GM10266 (cell line): ENCODE measurements at regions not wholly inside any gene's neighbourhood (a gene's known extent, or its start where the extent isn't known, plus 50 kb on each side); places are given as distances from the start of the nearest gene placed in this dataset.

Experiments used
- DNase-seq: peaks from one replicate; pipeline ENCODE4 v3.0.0; 2012; ENCODE audit errors: extremely low spot score
- TF ChIP-seq, protein P1 (sequence below): IDR thresholded peaks from 2 replicates; pipeline ENCODE4 v1.5.1; 2012; ENCODE audit warnings: mild to moderate bottlenecking, low read depth; ENCODE audit not compliant: control insufficient read depth, insufficient read depth; ENCODE audit errors: missing control alignments

GRCh38 chr13:88125055-88125454 is 453.9 kb downstream of the SLITRK5 start:
- DNase-seq, result no peak
- TF ChIP-seq, protein P1, sequence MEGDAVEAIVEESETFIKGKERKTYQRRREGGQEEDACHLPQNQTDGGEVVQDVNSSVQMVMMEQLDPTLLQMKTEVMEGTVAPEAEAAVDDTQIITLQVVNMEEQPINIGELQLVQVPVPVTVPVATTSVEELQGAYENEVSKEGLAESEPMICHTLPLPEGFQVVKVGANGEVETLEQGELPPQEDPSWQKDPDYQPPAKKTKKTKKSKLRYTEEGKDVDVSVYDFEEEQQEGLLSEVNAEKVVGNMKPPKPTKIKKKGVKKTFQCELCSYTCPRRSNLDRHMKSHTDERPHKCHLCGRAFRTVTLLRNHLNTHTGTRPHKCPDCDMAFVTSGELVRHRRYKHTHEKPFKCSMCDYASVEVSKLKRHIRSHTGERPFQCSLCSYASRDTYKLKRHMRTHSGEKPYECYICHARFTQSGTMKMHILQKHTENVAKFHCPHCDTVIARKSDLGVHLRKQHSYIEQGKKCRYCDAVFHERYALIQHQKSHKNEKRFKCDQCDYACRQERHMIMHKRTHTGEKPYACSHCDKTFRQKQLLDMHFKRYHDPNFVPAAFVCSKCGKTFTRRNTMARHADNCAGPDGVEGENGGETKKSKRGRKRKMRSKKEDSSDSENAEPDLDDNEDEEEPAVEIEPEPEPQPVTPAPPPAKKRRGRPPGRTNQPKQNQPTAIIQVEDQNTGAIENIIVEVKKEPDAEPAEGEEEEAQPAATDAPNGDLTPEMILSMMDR, result no peak

DNA sequence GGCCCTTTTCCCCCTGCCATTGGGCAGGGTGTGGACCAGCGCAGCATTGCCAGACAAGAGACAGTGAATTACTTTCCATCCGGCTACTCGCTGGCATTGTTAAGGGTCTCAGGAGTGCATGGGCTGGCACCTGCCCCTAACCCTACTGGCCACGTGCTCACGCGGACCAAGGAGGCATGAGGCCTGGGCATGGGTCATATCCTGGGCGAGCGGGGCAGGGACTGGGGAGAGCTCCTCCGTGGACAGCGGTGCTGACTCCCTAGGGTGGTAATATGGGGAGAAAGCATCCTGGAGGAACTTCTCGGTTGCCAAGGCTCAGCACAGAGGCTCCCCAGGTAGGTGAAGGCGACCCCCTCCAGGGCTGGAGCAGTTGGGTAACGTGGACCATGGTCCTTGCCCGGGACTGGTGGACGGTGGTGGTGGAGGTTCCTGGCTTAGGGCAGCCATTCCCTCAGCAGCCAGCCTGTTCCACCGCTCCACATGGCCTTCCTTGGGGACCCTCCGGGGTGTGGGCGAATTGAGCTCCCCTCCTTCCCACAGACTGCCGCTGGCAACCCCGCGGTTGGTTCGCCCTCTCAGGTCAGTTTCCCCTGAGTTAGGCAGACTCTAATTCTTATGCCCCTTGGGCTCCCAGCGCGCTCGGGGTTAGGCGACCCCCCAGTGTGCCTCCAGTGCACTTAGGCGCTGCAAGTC is 465.1 kb downstream of the SLITRK5 start:
- TF ChIP-seq, protein P1, result no peak
- DNase-seq, result no peak

DNA sequence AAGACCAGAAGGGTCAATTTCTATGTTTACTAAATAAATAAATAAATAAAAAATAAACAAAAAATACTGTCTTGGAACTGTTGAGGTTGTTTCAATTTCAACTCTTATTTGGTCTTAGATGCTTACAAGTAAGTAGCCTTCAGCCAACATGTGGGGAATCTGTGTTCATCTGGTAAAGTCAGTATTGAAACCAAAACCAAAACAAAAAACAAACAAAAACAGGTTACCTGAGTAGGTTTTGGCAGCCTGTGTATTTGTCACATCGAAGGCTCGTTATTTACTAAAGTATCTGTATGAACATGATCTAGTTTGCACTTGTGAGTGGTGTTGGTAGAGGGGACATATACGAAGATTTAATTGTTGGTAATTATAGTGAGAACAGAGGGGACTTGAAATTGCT is 471.5 kb downstream of the SLITRK5 start:
- TF ChIP-seq, protein P1, result no peak
- DNase-seq, result no peak

- TF ChIP-seq, protein P1, result no peak
- DNase-seq, result no peak
Observed at GRCh38 chr13:88144580-88144979, 473.4 kb downstream of the SLITRK5 start.

DNA sequence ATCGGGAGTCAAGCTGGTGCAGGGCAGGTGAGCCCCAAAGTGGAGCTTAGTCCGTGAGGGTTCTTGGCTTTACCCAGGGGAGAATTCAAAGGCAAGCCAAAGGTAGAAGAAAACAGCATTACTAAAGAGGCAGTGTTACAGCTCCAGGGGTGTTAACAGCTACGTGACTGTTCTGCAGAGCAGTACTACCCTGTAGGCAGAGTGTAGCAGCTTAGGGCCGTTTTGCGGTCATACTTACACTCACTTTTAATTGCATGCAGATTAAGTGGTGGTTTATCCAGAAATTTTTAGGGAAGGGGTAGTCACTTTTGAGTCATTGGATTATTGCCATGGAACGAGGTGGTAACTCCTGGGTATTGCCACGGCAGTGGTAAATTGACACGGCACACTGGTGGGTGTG is 482.2 kb downstream of the SLITRK5 start:
- no peak for DNase-seq
- TF ChIP-seq, protein P1, result no peak

DNA sequence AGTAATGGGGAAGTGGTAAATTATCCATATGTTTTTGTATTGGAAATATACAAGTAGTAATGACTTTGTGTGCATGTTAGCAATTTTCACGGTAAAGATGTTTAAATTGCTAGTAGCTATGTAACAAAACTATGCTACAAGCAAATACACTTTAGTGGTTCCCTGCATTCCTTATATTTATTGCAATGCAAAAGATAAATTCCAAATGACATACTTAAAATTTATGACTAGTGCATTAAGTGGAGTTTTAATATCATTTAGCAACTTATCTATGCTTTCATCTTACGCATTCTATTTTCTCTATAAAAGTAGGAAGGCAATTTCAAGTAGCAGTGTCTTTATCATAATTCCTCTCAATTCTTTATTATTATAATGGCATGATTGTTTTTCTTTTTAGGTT is 482.8 kb downstream of the SLITRK5 start:
- TF ChIP-seq, protein P1, result no peak
- no peak for DNase-seq

GRCh38 chr13:88162076-88162702 is 491.0 kb downstream of the SLITRK5 start:
- TF ChIP-seq, protein P1, result no peak
- DNase-seq, result no peak
